Osteocyte (in vitro differentiated cells): ENCODE measurements at regions not wholly inside any gene's neighbourhood (a gene's known extent, or its start where the extent isn't known, plus 50 kb on each side); places are given as distances from the start of the nearest gene placed in this dataset.

Source experiments
- DNase-seq: peaks from one replicate; pipeline ENCODE4 v3.0.0; 2021; ENCODE audit warnings: mixed read lengths; ENCODE audit not compliant: unreplicated experiment; ENCODE audit errors: extremely low spot score
- H3K27ac Mint-ChIP-seq: one replicate; pipeline ENCODE4 v1.8.0; 2021; ENCODE audit warnings: mild to moderate bottlenecking, mixed read lengths; ENCODE audit not compliant: unreplicated experiment
- H3K27me3 Mint-ChIP-seq: one replicate; pipeline ENCODE4 v1.8.0; 2021; ENCODE audit warnings: mixed read lengths; ENCODE audit not compliant: unreplicated experiment
- H3K36me3 Mint-ChIP-seq: one replicate; pipeline ENCODE4 v1.8.0; 2021; ENCODE audit warnings: mixed read lengths; ENCODE audit not compliant: unreplicated experiment
- H3K4me1 Mint-ChIP-seq: one replicate; pipeline ENCODE4 v1.8.0; 2021; ENCODE audit warnings: mixed read lengths; ENCODE audit not compliant: unreplicated experiment
- H3K4me3 Mint-ChIP-seq: one replicate; pipeline ENCODE4 v1.8.0; 2021; ENCODE audit warnings: mild to moderate bottlenecking, moderate library complexity, mixed read lengths; ENCODE audit not compliant: unreplicated experiment
- H3K9me3 Mint-ChIP-seq: one replicate; pipeline ENCODE4 v1.8.0; 2021; ENCODE audit warnings: mixed read lengths; ENCODE audit not compliant: unreplicated experiment
- TF ChIP-seq, protein P1 (sequence below): fragments of 200-600 bp; sonication (generic); IDR thresholded peaks from 2 replicates; pipeline ENCODE4 v1.5.0; 2021; ENCODE audit warnings: antibody characterized with exemption, mild to moderate bottlenecking, moderate library complexity

DNA sequence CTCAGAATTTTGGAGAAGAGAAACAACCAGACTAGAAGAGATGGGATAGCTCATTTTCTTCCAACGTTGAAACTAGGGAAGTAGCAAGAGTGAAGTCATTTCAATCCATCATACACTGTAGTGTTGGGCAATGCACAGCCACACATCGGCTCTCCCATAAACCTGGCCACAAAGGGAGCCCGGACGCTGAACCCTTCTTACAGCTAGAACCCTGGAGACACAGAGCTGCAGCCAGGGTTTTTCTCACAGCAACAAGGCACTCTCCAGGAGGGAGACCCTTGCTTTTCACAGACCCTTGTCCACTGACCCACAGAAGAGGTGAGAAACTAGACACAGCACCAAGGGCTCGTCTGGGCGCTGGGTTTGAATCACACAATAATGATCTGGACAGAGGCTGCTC is 101.4 kb upstream of the FSTL4 start:
- no peak overlapping the region for H3K27ac Mint-ChIP-seq
- no peaks in the 10 kb centered on the region for H3K36me3 Mint-ChIP-seq
- H3K4me3 Mint-ChIP-seq = no peak overlapping the region
- peaks cover 17% of the 10 kb centered on the region for H3K27me3 Mint-ChIP-seq
- TF ChIP-seq, protein P1, sequence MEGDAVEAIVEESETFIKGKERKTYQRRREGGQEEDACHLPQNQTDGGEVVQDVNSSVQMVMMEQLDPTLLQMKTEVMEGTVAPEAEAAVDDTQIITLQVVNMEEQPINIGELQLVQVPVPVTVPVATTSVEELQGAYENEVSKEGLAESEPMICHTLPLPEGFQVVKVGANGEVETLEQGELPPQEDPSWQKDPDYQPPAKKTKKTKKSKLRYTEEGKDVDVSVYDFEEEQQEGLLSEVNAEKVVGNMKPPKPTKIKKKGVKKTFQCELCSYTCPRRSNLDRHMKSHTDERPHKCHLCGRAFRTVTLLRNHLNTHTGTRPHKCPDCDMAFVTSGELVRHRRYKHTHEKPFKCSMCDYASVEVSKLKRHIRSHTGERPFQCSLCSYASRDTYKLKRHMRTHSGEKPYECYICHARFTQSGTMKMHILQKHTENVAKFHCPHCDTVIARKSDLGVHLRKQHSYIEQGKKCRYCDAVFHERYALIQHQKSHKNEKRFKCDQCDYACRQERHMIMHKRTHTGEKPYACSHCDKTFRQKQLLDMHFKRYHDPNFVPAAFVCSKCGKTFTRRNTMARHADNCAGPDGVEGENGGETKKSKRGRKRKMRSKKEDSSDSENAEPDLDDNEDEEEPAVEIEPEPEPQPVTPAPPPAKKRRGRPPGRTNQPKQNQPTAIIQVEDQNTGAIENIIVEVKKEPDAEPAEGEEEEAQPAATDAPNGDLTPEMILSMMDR = no peak
- peaks cover 12% of the 10 kb centered on the region for H3K4me1 Mint-ChIP-seq
- H3K9me3 Mint-ChIP-seq = no peaks in the 10 kb centered on the region
- no peak for DNase-seq

- no peak overlapping the region for H3K27ac Mint-ChIP-seq
- no peaks in the 10 kb centered on the region for H3K36me3 Mint-ChIP-seq
Measured at GRCh38 chr5:133713209-133713608, 100.9 kb upstream of the FSTL4 start.

GRCh38 chr5:133712562-133712961 is 100.2 kb upstream of the FSTL4 start:
- H3K27me3 Mint-ChIP-seq = peaks cover 14% of the 10 kb centered on the region
- no peak overlapping the region for H3K4me3 Mint-ChIP-seq
- peaks cover 12% of the 10 kb centered on the region for H3K4me1 Mint-ChIP-seq
- H3K36me3 Mint-ChIP-seq = no peaks in the 10 kb centered on the region
- DNase-seq = no peak
- TF ChIP-seq, protein P1 = no peak
- no peaks in the 10 kb centered on the region for H3K9me3 Mint-ChIP-seq
- no peak overlapping the region for H3K27ac Mint-ChIP-seq

More at GRCh38 chr5:133713209-133713608, 100.9 kb upstream of the FSTL4 start:
- H3K4me3 Mint-ChIP-seq = no peak overlapping the region
- TF ChIP-seq, protein P1 = no peak
- no peak for DNase-seq
- no peaks in the 10 kb centered on the region for H3K9me3 Mint-ChIP-seq
- H3K27me3 Mint-ChIP-seq = peaks cover 15% of the 10 kb centered on the region
- H3K4me1 Mint-ChIP-seq = peaks cover 12% of the 10 kb centered on the region

- peaks cover 10% of the 10 kb centered on the region for H3K27me3 Mint-ChIP-seq
- peaks cover 12% of the 10 kb centered on the region for H3K4me1 Mint-ChIP-seq
- H3K36me3 Mint-ChIP-seq = no peaks in the 10 kb centered on the region
- H3K4me3 Mint-ChIP-seq = no peak overlapping the region
- TF ChIP-seq, protein P1 = peak; percentile 16
- no peak for DNase-seq
- H3K9me3 Mint-ChIP-seq = no peaks in the 10 kb centered on the region
- no peak overlapping the region for H3K27ac Mint-ChIP-seq
Measured at GRCh38 chr5:133709209-133709725, 96.9 kb upstream of the FSTL4 start.

GRCh38 chr5:133708331-133708850 is 96.0 kb upstream of the FSTL4 start:
- Mint-ChIP-seq H3K9me3 (no peaks in the 10 kb centered on the region), H3K36me3 (no peaks in the 10 kb centered on the region), H3K27me3 (peaks cover 5% of the 10 kb centered on the region), H3K4me3 (no peak overlapping the region), H3K27ac (no peak overlapping the region), H3K4me1 (peaks cover 12% of the 10 kb centered on the region)
- DNase-seq = no peak
- TF ChIP-seq, protein P1 = no peak
